ENCODE measurements at regions not wholly inside any gene's neighbourhood (a gene's known extent, or its start where the extent isn't known, plus 50 kb on each side); places are given as distances from the start of the nearest gene placed in this dataset.

GRCh38 chr7:17710312-17710711 lies 230.0 kb downstream of the SNX13 start:
- DNase-seq, result no peak
- H3K36me3 ChIP-seq, result no peaks in the 10 kb centered on the region
- no peaks in the 10 kb centered on the region for H3K27me3 ChIP-seq
- H3K27ac ChIP-seq, result no peak overlapping the region
- no peak overlapping the region for H3K4me3 ChIP-seq
- no peak for ATAC-seq
- intact Hi-C loops (cut with DNase I), result no loop called here
- no peak for TF ChIP-seq CTCF (IDR thresholded peaks at IDR 0.05)
- no peaks in the 10 kb centered on the region for H3K9me3 ChIP-seq
- no peaks in the 10 kb centered on the region for H3K4me1 ChIP-seq

- Histone ChIP-seq H3K36me3 (no peaks in the 10 kb centered on the region), H3K27me3 (no peaks in the 10 kb centered on the region), H3K27ac (no peak overlapping the region), H3K4me1 (no peaks in the 10 kb centered on the region), H3K9me3 (no peaks in the 10 kb centered on the region), H3K4me3 (no peak overlapping the region)
- ATAC-seq (no peak), DNase-seq (no peak)
- TF ChIP-seq CTCF (IDR thresholded peaks at IDR 0.05), result no peak
- intact Hi-C loops (cut with DNase I), result no loop called here
Observed at GRCh38 chr7:17713584-17713983, 226.7 kb downstream of the SNX13 start.

- Histone ChIP-seq H3K27ac (no peak overlapping the region), H3K9me3 (no peaks in the 10 kb centered on the region), H3K36me3 (no peaks in the 10 kb centered on the region), H3K27me3 (no peaks in the 10 kb centered on the region), H3K4me3 (no peak overlapping the region), H3K4me1 (no peaks in the 10 kb centered on the region)
- intact Hi-C loops (cut with DNase I), result no loop called here
- ATAC-seq (no peak), DNase-seq (no peak)
- TF ChIP-seq CTCF (IDR thresholded peaks at IDR 0.05), result no peak
Observed at GRCh38 chr7:17716816-17717215, 223.5 kb downstream of the SNX13 start.

- Histone ChIP-seq H3K36me3 (no peaks in the 10 kb centered on the region), H3K4me3 (no peak overlapping the region), H3K9me3 (no peaks in the 10 kb centered on the region), H3K27ac (no peak overlapping the region), H3K4me1 (no peaks in the 10 kb centered on the region), H3K27me3 (no peaks in the 10 kb centered on the region)
- DNase-seq (no peak), ATAC-seq (no peak)
- intact Hi-C loops (cut with DNase I), result no loop called here
- no peak for TF ChIP-seq CTCF (IDR thresholded peaks at IDR 0.05)
Observed at GRCh38 chr7:17719998-17720397, 220.3 kb downstream of the SNX13 start.

- TF ChIP-seq CTCF (IDR thresholded peaks at IDR 0.05), result no peak
- no peaks in the 10 kb centered on the region for H3K36me3 ChIP-seq
- ATAC-seq (no peak), DNase-seq (no peak)
- no peak overlapping the region for H3K4me3 ChIP-seq
- intact Hi-C loops (cut with DNase I), result no loop called here
- no peaks in the 10 kb centered on the region for H3K4me1 ChIP-seq
- H3K9me3 ChIP-seq, result no peaks in the 10 kb centered on the region
- H3K27ac ChIP-seq, result no peak overlapping the region
- no peaks in the 10 kb centered on the region for H3K27me3 ChIP-seq
Observed at GRCh38 chr7:17721736-17722285, 218.5 kb downstream of the SNX13 start.

Measured in left lung (tissue), 4 donors.